ENCODE measurements at regions not wholly inside any gene's neighbourhood (a gene's known extent, or its start where the extent isn't known, plus 50 kb on each side); places are given as distances from the start of the nearest gene placed in this dataset.

DNA sequence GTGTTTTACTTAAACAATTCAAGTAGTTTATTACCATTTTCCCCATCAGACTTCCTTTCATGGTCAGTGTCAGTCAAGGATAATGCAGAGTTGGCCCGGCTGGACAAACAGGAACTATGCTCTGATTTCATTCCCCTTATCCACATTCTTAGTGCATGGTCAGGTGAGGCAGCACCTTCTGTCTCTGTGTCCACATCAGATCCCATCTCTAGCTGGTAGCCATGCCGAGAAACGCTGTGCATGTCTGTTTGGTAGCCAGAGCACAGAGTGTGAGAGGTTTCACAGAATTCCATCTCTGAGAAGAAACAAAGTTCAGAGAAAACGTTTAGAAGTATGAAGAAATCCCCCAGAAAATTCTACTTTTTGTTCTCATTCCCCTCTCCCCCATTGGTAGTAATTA lies 423.7 kb upstream of the TEX13C start:
- H3K23me2 ChIP-seq (ENCODE audit: low read depth, low read length) = no peaks in the 10 kb centered on the region
- ChIA-PET POLR2A (ENCODE audit: partially characterized antibody) (no interaction called here), CTCF (ENCODE audit: partially characterized antibody) (no interaction called here)
- H3K9me3 ChIP-seq (ENCODE audit: insufficient read depth in 2 of 2, low read depth in 1 of 2, low read length in 1 of 2) = no peaks in the 10 kb centered on the region
- no peaks in the 10 kb centered on the region for H3K79me2 ChIP-seq (ENCODE audit: control insufficient read depth in 1 of 2, insufficient read depth in 2 of 2, low read length in 2 of 2)
- H3K36me3 ChIP-seq (ENCODE audit: control insufficient read depth in 2 of 4, insufficient read depth in 4 of 4, low read length in 3 of 4) = no peaks in the 10 kb centered on the region
- no peaks in the 10 kb centered on the region for H3K27me3 ChIP-seq (replicated peaks in 1 of 4; ENCODE audit: control insufficient read depth in 3 of 4, extremely low read depth in 1 of 4, insufficient read depth in 3 of 4, low read length in 3 of 4)
- no peak overlapping the region for H3K4ac ChIP-seq (replicated peaks; ENCODE audit: insufficient read length, low read depth, low read length)
- H2BK120ac ChIP-seq (replicated peaks; ENCODE audit: low read depth, low read length) = no peak overlapping the region
- H2BK15ac ChIP-seq (ENCODE audit: low read length) = no peak overlapping the region
- no peak overlapping the region for H3K27ac ChIP-seq (ENCODE audit: low read depth, low read length)
- no peak overlapping the region for H3K14ac ChIP-seq (ENCODE audit: insufficient read length)
- H3K56ac ChIP-seq (replicated peaks; ENCODE audit: insufficient read length, low read depth, low read length) = no peak overlapping the region
- H3K9ac ChIP-seq (replicated peaks in 1 of 4; ENCODE audit: extremely low read depth in 1 of 4, low read depth in 3 of 4, low read length in 3 of 4) = no peak overlapping the region
- no peak overlapping the region for H3K23ac ChIP-seq (ENCODE audit: insufficient read length)
- no peak overlapping the region for H4K5ac ChIP-seq (ENCODE audit: insufficient read length, low read depth, low read length)
- H4K8ac ChIP-seq (ENCODE audit: extremely low read depth, insufficient read depth, low read length) = no peak overlapping the region
- no peaks in the 10 kb centered on the region for H4K20me1 ChIP-seq (replicated peaks in 1 of 2; ENCODE audit: control insufficient read depth in 1 of 2, insufficient read depth in 2 of 2, low read length in 2 of 2)
- peaks cover 0 to 2% (median 0%) of the 10 kb centered on the region in 4 experiments; a peak in 1 of 7 replicates for H3K4me1 ChIP-seq (replicated peaks in 1 of 4; ENCODE audit: control insufficient read depth in 3 of 4, insufficient read depth in 4 of 4, low read length in 3 of 4)
- FAIRE-seq (no peak), DNase-seq (ENCODE audit: low read depth in 1 of 2, low spot score in 2 of 2) (no peak)
- H4K91ac ChIP-seq (replicated peaks; ENCODE audit: insufficient read length, low read length) = no peak overlapping the region
- 88% methylated on average over 4 of the region's 4 CpGs; no CpG with 5 or more reads in 1 of the 2 experiments for WGBS, 2 experiments (ENCODE audit: extremely low coverage in 1 of 2, insufficient coverage in 1 of 2, insufficient read length in 1 of 2, insufficient replicate concordance in 2 of 2, low coverage in 1 of 2, low lambda C conversion rate in 2 of 2, missing lambda C conversion rate in 1 of 2)
- H3K79me1 ChIP-seq (ENCODE audit: low read depth, low read length) = no peaks in the 10 kb centered on the region
- H2AFZ ChIP-seq (ENCODE audit: low read length) = no peak overlapping the region
- no peak overlapping the region for H3K4me3 ChIP-seq (ENCODE audit: extremely low read depth in 1 of 4, insufficient read depth in 2 of 4, low read depth in 3 of 4, low read length in 4 of 4)
- H2BK20ac ChIP-seq (ENCODE audit: low read length) = no peak overlapping the region
- H3K4me2 ChIP-seq (ENCODE audit: insufficient read depth in 1 of 2, low read depth in 2 of 2, low read length in 2 of 2) = no peak overlapping the region
- H2AK5ac ChIP-seq (ENCODE audit: low read depth, low read length) = no peak overlapping the region
- H3K18ac ChIP-seq (ENCODE audit: extremely low read depth, low read length) = no peak overlapping the region
- no peak overlapping the region for H2BK12ac ChIP-seq (ENCODE audit: low read depth, low read length)
- H2BK5ac ChIP-seq (ENCODE audit: low read depth, low read length) = no peak overlapping the region
- no peak for TF ChIP-seq TAF7 (optimal IDR thresholded peaks at IDR 0.05; ENCODE audit: borderline replicate concordance, low read depth, low read length)
- TF ChIP-seq POU5F1 (IDR thresholded peaks at IDR 0.05; ENCODE audit: low read depth, low read length) = no peak
- TF ChIP-seq, protein P1, sequence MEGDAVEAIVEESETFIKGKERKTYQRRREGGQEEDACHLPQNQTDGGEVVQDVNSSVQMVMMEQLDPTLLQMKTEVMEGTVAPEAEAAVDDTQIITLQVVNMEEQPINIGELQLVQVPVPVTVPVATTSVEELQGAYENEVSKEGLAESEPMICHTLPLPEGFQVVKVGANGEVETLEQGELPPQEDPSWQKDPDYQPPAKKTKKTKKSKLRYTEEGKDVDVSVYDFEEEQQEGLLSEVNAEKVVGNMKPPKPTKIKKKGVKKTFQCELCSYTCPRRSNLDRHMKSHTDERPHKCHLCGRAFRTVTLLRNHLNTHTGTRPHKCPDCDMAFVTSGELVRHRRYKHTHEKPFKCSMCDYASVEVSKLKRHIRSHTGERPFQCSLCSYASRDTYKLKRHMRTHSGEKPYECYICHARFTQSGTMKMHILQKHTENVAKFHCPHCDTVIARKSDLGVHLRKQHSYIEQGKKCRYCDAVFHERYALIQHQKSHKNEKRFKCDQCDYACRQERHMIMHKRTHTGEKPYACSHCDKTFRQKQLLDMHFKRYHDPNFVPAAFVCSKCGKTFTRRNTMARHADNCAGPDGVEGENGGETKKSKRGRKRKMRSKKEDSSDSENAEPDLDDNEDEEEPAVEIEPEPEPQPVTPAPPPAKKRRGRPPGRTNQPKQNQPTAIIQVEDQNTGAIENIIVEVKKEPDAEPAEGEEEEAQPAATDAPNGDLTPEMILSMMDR (IDR thresholded peaks at IDR 0.05; ENCODE audit: control extremely low read depth in 1 of 3, insufficient read depth in 1 of 3, low read depth in 1 of 3, low read length in 3 of 3) = no peak
- TF ChIP-seq EGR1 (IDR thresholded peaks at IDR 0.05; ENCODE audit: borderline replicate concordance, low read depth, low read length) = no peak
- no peak for TF ChIP-seq JUN (IDR thresholded peaks at IDR 0.05; ENCODE audit: low read depth, low read length)
- TF ChIP-seq NRF1 (IDR thresholded peaks at IDR 0.05; ENCODE audit: low read depth, low read length) = no peak
- no peak for TF ChIP-seq RXRA (IDR thresholded peaks at IDR 0.05; ENCODE audit: insufficient read depth, low read depth, low read length)
- TF ChIP-seq HDAC2 (IDR thresholded peaks at IDR 0.05; ENCODE audit: borderline replicate concordance in 1 of 2, low read depth in 2 of 2, low read length in 2 of 2) = no peak
- no peak for TF ChIP-seq YY1 (IDR thresholded peaks at IDR 0.05; ENCODE audit: low read depth, low read length)
- TF ChIP-seq KDM4A (IDR thresholded peaks at IDR 0.05; ENCODE audit: low read depth, low read length, severe bottlenecking) = no peak

Measured in H1 (cell line).